KMS-11 (cell line): ENCODE measurements at regions not wholly inside any gene's neighbourhood (a gene's known extent, or its start where the extent isn't known, plus 50 kb on each side); places are given as distances from the start of the nearest gene placed in this dataset.

ENCODE experiments used
- H2AFZ ChIP-seq: fragments of 200-600 bp; sonication (generic); 2 replicates; pipeline ENCODE4 v1.6.1; 2016; ENCODE audit warnings: antibody characterized with exemption, mixed run types, low read depth
- H3K27ac ChIP-seq: fragments of 200-600 bp; sonication (generic); 2 replicates; pipeline ENCODE4 v1.6.1; 2016; ENCODE audit warnings: mild to moderate bottlenecking, mixed run types
- H3K27me3 ChIP-seq: fragments of 200-600 bp; sonication (generic); 2 replicates; pipeline ENCODE4 v1.6.1; 2017; ENCODE audit warnings: mild to moderate bottlenecking, low read depth, mixed run types, moderate library complexity; ENCODE audit not compliant: insufficient read depth
- H3K36me3 ChIP-seq: fragments of 200-600 bp; sonication (generic); 2 replicates; pipeline ENCODE4 v1.6.1; 2017; ENCODE audit warnings: mild to moderate bottlenecking, mixed run types; ENCODE audit not compliant: insufficient read depth
- H3K4me1 ChIP-seq: fragments of 200-600 bp; sonication (generic); 2 replicates; pipeline ENCODE4 v1.6.1; 2016; ENCODE audit warnings: mild to moderate bottlenecking, low read depth, mixed run types; ENCODE audit not compliant: poor library complexity, severe bottlenecking
- H3K4me2 ChIP-seq: fragments of 200-600 bp; sonication (generic); 2 replicates; pipeline ENCODE4 v1.7.0; 2016; ENCODE audit warnings: mild to moderate bottlenecking, mixed run types
- H3K4me3 ChIP-seq: fragments of 200-600 bp; sonication (generic); IDR thresholded peaks from 2 replicates; pipeline ENCODE4 v1.6.1; 2017; ENCODE audit warnings: low read depth, low read length, mixed read lengths; ENCODE audit not compliant: insufficient read depth
- H3K79me2 ChIP-seq: fragments of 200-600 bp; sonication (generic); 2 replicates; pipeline ENCODE4 v1.6.1; 2016; ENCODE audit warnings: low read depth, mixed run types; ENCODE audit not compliant: insufficient read depth
- H3K9ac ChIP-seq: fragments of 200-600 bp; sonication (generic); 2 replicates; pipeline ENCODE4 v1.6.1; 2016; ENCODE audit warnings: mild to moderate bottlenecking, mixed run types
- H4K20me1 ChIP-seq: fragments of 200-600 bp; sonication (generic); 2 replicates; pipeline ENCODE4 v1.6.1; 2016; ENCODE audit warnings: mild to moderate bottlenecking, mixed run types; ENCODE audit not compliant: insufficient read depth
- TF ChIP-seq, protein P1 (sequence below): fragments of 200-600 bp; sonication (generic); conservative IDR thresholded peaks from 2 replicates; pipeline ENCODE4 v1.6.1; 2017; ENCODE audit warnings: low read depth, mild to moderate bottlenecking, antibody characterized with exemption, low read length, moderate library complexity, mixed read lengths

DNA sequence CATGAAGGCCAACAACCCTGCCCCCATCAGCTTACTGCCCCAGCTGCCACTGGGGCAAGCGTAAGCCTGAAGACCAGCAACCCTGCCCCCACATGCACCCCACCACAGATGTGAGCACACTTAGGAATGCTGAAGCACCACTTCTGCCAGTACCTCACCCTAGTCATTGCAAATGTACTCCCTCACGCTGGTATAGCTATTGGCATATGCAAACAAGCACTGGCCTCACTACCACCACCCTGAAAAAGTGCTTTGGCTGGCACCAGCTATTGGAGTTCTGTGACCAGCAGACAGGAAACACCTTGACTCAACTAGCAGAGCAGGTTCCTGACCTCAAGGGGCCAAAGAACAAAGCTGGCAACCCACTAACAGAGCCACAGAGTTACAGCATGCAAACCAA lies 534.4 kb upstream of the POU3F4 start:
- Histone ChIP-seq H3K4me3 (no peak overlapping the region), H3K27me3 (no peaks in the 10 kb centered on the region), H4K20me1 (no peaks in the 10 kb centered on the region), H3K4me1 (peaks cover 44% of the 10 kb centered on the region), H3K4me2 (peak overlapping the region; percentile 88), H3K9ac (peak overlapping the region; percentile 55; the same call in 1 of the 2 replicates), H3K79me2 (no peaks in the 10 kb centered on the region), H3K36me3 (no peaks in the 10 kb centered on the region), H3K27ac (peak overlapping the region; percentile 91), H2AFZ (peak overlapping the region; percentile 38; the same call in 1 of the 2 replicates)
- TF ChIP-seq, protein P1, sequence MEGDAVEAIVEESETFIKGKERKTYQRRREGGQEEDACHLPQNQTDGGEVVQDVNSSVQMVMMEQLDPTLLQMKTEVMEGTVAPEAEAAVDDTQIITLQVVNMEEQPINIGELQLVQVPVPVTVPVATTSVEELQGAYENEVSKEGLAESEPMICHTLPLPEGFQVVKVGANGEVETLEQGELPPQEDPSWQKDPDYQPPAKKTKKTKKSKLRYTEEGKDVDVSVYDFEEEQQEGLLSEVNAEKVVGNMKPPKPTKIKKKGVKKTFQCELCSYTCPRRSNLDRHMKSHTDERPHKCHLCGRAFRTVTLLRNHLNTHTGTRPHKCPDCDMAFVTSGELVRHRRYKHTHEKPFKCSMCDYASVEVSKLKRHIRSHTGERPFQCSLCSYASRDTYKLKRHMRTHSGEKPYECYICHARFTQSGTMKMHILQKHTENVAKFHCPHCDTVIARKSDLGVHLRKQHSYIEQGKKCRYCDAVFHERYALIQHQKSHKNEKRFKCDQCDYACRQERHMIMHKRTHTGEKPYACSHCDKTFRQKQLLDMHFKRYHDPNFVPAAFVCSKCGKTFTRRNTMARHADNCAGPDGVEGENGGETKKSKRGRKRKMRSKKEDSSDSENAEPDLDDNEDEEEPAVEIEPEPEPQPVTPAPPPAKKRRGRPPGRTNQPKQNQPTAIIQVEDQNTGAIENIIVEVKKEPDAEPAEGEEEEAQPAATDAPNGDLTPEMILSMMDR = no peak

DNA sequence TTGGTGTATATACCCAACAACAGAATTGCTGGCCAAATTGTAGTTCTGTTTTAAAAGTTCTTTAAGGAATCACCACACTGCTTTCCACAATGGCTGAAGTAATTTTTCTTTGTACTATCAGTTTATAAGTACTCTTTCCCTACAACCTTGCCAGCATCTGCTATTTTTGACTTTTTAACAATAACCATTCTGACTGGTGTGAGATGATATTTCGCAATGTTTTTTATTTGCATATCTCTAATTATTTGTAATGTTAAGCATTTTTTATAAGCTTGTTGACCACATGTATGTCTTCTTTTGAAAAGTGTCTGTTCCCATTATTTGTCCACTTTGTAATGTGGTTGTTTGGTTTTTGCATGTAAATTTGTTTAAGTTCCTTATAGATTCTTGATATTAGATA lies 509.9 kb upstream of the POU3F4 start:
- Histone ChIP-seq H4K20me1 (no peaks in the 10 kb centered on the region), H3K36me3 (no peaks in the 10 kb centered on the region), H3K79me2 (no peaks in the 10 kb centered on the region), H3K4me2 (no peak overlapping the region), H3K4me1 (no peaks in the 10 kb centered on the region), H3K27me3 (no peaks in the 10 kb centered on the region), H2AFZ (no peak overlapping the region), H3K9ac (no peak overlapping the region), H3K27ac (no peak overlapping the region), H3K4me3 (no peak overlapping the region)
- TF ChIP-seq, protein P1 = no peak

DNA sequence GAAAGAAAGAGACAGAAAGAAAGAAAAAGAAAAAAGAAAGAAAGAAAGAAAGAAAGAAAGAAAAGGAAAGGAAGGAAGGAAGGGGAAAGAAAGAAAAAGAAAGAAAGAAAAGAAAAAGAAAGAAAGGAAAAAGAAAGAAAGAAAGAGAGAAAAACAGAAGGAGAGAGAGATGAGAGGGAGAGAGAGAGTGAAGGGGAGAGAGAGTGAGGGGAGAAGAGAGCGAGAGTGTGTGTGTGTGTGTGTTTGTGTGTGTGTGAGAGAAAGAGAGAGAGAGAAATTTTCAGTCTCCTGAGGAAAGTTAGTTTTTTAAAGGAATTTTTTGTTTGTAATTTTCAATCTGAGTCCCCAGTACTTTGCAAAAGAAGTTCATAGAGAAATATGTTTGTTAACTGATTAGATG lies 504.1 kb upstream of the POU3F4 start:
- Histone ChIP-seq H4K20me1 (no peaks in the 10 kb centered on the region), H3K9ac (no peak overlapping the region), H3K4me2 (no peak overlapping the region), H3K27me3 (no peaks in the 10 kb centered on the region), H3K27ac (no peak overlapping the region), H3K79me2 (no peaks in the 10 kb centered on the region), H3K36me3 (no peaks in the 10 kb centered on the region), H3K4me3 (no peak overlapping the region), H3K4me1 (no peaks in the 10 kb centered on the region), H2AFZ (no peak overlapping the region)
- TF ChIP-seq, protein P1 = no peak

DNA sequence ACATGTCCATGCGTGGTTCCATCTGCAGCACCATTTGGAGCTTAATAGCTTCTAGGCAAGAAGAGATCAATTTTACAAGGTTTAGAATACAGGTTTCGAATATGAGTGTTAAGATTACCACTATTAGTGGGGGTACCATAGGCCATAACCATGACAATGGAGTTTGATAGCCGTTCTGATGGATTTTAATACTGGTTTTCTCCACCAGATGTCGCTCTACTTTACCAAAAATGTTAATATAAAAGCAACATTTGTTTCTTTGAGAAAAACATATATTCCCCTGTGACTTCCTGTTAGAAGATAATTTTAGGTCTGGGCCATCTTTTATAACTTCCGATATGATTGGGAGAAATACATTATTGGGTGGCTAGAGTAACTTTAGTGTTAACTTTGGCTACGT lies 499.7 kb upstream of the POU3F4 start:
- no peak overlapping the region for H3K9ac ChIP-seq
- no peak overlapping the region for H3K4me2 ChIP-seq
- H3K36me3 ChIP-seq = no peaks in the 10 kb centered on the region
- H3K4me1 ChIP-seq = no peaks in the 10 kb centered on the region
- TF ChIP-seq, protein P1 = peak; percentile 61
- no peak overlapping the region for H2AFZ ChIP-seq
- H4K20me1 ChIP-seq = no peaks in the 10 kb centered on the region
- H3K4me3 ChIP-seq = no peak overlapping the region
- no peaks in the 10 kb centered on the region for H3K79me2 ChIP-seq
- H3K27me3 ChIP-seq = no peaks in the 10 kb centered on the region
- no peak overlapping the region for H3K27ac ChIP-seq
